ENCODE measurements at regions not wholly inside any gene's neighbourhood (a gene's known extent, or its start where the extent isn't known, plus 50 kb on each side); places are given as distances from the start of the nearest gene placed in this dataset.
"Not testable (repeated sequence)": the region's sequence is repeated elsewhere in the genome, so short reads cannot be mapped to it uniquely, and the experiment has no call there.

GRCh38 chr15:35697549-35698299, 151.8 kb upstream of the DPH6 start:
- peak; percentile 7 for DNase-seq

- DNase-seq = no peak
These were observed 152.4 kb upstream of the DPH6 start for GRCh38 chr15:35698331-35698730.

- no peak for DNase-seq
These were observed 153.1 kb upstream of the DPH6 start for GRCh38 chr15:35698966-35699575.

- DNase-seq = not testable (repeated sequence)
These were observed 154.2 kb upstream of the DPH6 start for GRCh38 chr15:35700091-35700593.

- no peak for DNase-seq
These were observed 155.6 kb upstream of the DPH6 start for GRCh38 chr15:35701402-35702046.

GRCh38 chr15:35702946-35703495, 157.1 kb upstream of the DPH6 start:
- DNase-seq = no peak

- no peak for DNase-seq
These were observed 159.3 kb upstream of the DPH6 start for GRCh38 chr15:35705030-35705883.

- no peak for DNase-seq
These were observed 160.1 kb upstream of the DPH6 start for GRCh38 chr15:35705884-35706585.

- no peak for DNase-seq
These were observed 167.0 kb upstream of the DPH6 start for GRCh38 chr15:35712956-35713355.

- DNase-seq = no peak
These were observed 167.8 kb upstream of the DPH6 start for GRCh38 chr15:35713733-35714132.

GRCh38 chr15:35717721-35718120, 171.8 kb upstream of the DPH6 start:
- no peak for DNase-seq

GRCh38 chr15:35720019-35720418, 174.1 kb upstream of the DPH6 start:
- no peak for DNase-seq

GRCh38 chr15:35720984-35721383, 175.0 kb upstream of the DPH6 start:
- no peak for DNase-seq

GRCh38 chr15:35721751-35722150, 175.8 kb upstream of the DPH6 start:
- DNase-seq = peak; percentile 22

- DNase-seq = no peak
These were observed 176.5 kb upstream of the DPH6 start for GRCh38 chr15:35722501-35722900.

- DNase-seq = no peak
These were observed 177.3 kb upstream of the DPH6 start for GRCh38 chr15:35723120-35723847.

- no peak for DNase-seq
These were observed 177.9 kb upstream of the DPH6 start for GRCh38 chr15:35723852-35724251.

GRCh38 chr15:35724626-35725025, 178.7 kb upstream of the DPH6 start:
- DNase-seq = no peak

- DNase-seq = no peak
These were observed 179.4 kb upstream of the DPH6 start for GRCh38 chr15:35725353-35725752.

- no peak for DNase-seq
These were observed 181.7 kb upstream of the DPH6 start for GRCh38 chr15:35727627-35728026.

GRCh38 chr15:35728219-35728940, 182.4 kb upstream of the DPH6 start:
- peak; percentile 76 for DNase-seq
